ENCODE measurements at regions not wholly inside any gene's neighbourhood (a gene's known extent, or its start where the extent isn't known, plus 50 kb on each side); places are given as distances from the start of the nearest gene placed in this dataset.

- no peak for ATAC-seq
- TF ChIP-seq RARB (CRISPR knock-in tag; IDR thresholded peaks at IDR 0.05) (no peak), TSHZ2 (CRISPR knock-in tag; IDR thresholded peaks at IDR 0.05) (no peak), ZNF565 (CRISPR knock-in tag; conservative IDR thresholded peaks at IDR 0.05; ENCODE audit: low read depth) (no peak), ZFP3 (CRISPR knock-in tag; IDR thresholded peaks at IDR 0.05) (no peak)
These were observed 301.3 kb downstream of the ZNF608 start for GRCh38 chr5:124445070-124445619.

DNA sequence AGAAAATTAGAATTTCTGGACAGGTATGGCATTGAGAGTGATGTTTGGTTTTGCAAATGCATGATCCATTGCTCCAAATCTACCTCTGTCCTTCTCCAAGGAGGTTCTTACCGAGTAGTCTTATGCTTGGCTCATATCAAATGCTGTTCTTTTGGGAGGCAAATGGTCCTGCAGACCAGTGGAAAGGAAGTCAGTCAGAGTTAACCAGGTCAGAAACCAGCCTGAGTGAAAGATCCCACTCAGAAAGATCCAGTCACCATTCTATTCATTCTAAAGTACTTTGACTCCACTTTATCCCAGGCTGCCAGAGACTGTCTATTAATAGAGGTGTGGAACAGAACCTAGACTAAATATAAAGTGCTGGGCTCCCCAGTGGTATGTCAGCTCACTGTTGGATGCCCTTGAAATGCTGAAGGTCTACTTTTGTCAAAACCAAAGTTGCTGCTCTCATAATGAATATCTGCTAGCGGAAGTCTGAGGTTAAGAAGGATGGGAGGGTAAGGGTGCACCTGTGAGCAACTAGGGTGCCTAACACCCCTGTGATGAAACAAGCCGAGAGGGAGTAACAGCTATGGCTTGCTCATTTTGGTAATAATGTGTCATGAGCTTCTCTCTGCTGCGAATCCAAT is 302.2 kb downstream of the ZNF608 start:
- ATAC-seq = no peak

GRCh38 chr5:124440471-124440870 is 306.0 kb downstream of the ZNF608 start:
- ATAC-seq = no peak
- TF ChIP-seq ZFP3 (CRISPR knock-in tag; IDR thresholded peaks at IDR 0.05) = no peak
- TF ChIP-seq TSHZ2 (CRISPR knock-in tag; IDR thresholded peaks at IDR 0.05) = no peak
- no peak for TF ChIP-seq ISL1 (CRISPR knock-in tag; IDR thresholded peaks at IDR 0.05)
- TF ChIP-seq ZNF565 (CRISPR knock-in tag; conservative IDR thresholded peaks at IDR 0.05; ENCODE audit: low read depth) = no peak
- TF ChIP-seq, protein P1, sequence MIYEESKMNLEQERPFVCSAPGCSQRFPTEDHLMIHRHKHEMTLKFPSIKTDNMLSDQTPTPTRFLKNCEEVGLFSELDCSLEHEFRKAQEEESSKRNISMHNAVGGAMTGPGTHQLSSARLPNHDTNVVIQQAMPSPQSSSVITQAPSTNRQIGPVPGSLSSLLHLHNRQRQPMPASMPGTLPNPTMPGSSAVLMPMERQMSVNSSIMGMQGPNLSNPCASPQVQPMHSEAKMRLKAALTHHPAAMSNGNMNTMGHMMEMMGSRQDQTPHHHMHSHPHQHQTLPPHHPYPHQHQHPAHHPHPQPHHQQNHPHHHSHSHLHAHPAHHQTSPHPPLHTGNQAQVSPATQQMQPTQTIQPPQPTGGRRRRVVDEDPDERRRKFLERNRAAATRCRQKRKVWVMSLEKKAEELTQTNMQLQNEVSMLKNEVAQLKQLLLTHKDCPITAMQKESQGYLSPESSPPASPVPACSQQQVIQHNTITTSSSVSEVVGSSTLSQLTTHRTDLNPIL (CRISPR knock-in tag; IDR thresholded peaks at IDR 0.05; ENCODE audit: low read depth) = no peak
- TF ChIP-seq ZC3H10 (CRISPR knock-in tag; IDR thresholded peaks at IDR 0.05) = no peak
- no peak for TF ChIP-seq SNAI2 (CRISPR knock-in tag; IDR thresholded peaks at IDR 0.05)
- no peak for TF ChIP-seq CSDC2 (CRISPR knock-in tag; IDR thresholded peaks at IDR 0.05)
- TF ChIP-seq GLIS3 (CRISPR knock-in tag; IDR thresholded peaks at IDR 0.05) = no peak
- no peak for TF ChIP-seq TCF4 (CRISPR knock-in tag; IDR thresholded peaks at IDR 0.05; ENCODE audit: borderline replicate concordance)
- no peak for TF ChIP-seq BACH2 (CRISPR knock-in tag; IDR thresholded peaks at IDR 0.05; ENCODE audit: borderline replicate concordance)

More for the DNA sequence above, 302.2 kb downstream of the ZNF608 start:
- no peak for TF ChIP-seq PPARA (CRISPR knock-in tag; IDR thresholded peaks at IDR 0.05; ENCODE audit: borderline replicate concordance)
- TF ChIP-seq ZFP30 (CRISPR knock-in tag; IDR thresholded peaks at IDR 0.05) = no peak
- no peak for TF ChIP-seq ZNF70 (CRISPR knock-in tag; IDR thresholded peaks at IDR 0.05)
- TF ChIP-seq TOX (CRISPR knock-in tag; IDR thresholded peaks at IDR 0.05; ENCODE audit: borderline replicate concordance) = no peak
- TF ChIP-seq ZNF565 (CRISPR knock-in tag; conservative IDR thresholded peaks at IDR 0.05; ENCODE audit: low read depth) = no peak
- no peak for TF ChIP-seq OSR1 (CRISPR knock-in tag; IDR thresholded peaks at IDR 0.05)
- TF ChIP-seq BACH2 (CRISPR knock-in tag; IDR thresholded peaks at IDR 0.05; ENCODE audit: borderline replicate concordance) = no peak
- TF ChIP-seq ZC3H10 (CRISPR knock-in tag; IDR thresholded peaks at IDR 0.05) = no peak
- TF ChIP-seq CSDC2 (CRISPR knock-in tag; IDR thresholded peaks at IDR 0.05) = no peak
- TF ChIP-seq TCF4 (CRISPR knock-in tag; IDR thresholded peaks at IDR 0.05; ENCODE audit: borderline replicate concordance) = no peak
- TF ChIP-seq GLIS3 (CRISPR knock-in tag; IDR thresholded peaks at IDR 0.05) = no peak
- TF ChIP-seq, protein P1 (CRISPR knock-in tag; IDR thresholded peaks at IDR 0.05; ENCODE audit: low read depth) = no peak
- no peak for TF ChIP-seq PATZ1 (CRISPR knock-in tag; IDR thresholded peaks at IDR 0.05; ENCODE audit: borderline replicate concordance)
- no peak for TF ChIP-seq TSHZ2 (CRISPR knock-in tag; IDR thresholded peaks at IDR 0.05)
